ENCODE measurements at regions not wholly inside any gene's neighbourhood (a gene's known extent, or its start where the extent isn't known, plus 50 kb on each side); places are given as distances from the start of the nearest gene placed in this dataset.

DNA sequence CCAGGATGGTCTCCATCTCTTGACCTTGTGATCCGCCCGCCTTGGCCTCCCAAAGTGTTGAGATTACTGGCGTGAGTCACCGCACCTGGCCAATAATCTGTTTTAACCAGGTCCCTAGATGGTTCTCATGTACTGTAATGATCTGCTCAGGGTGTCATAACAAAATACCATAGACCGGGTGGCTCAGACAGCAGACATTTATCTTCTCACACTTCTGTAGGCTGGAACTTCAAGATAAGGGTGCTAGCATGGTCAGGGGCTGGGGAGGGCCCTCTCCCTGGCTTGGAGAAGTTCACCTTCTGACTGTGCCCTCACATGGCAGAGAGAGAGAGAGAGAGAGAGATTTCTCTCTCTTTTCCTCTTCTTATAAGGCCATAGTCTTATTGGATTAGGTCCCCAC is 279.4 kb upstream of the LYZL1 start:
- no peaks in the 10 kb centered on the region for H3K4me1 Mint-ChIP-seq
- POLR2A ChIA-PET (ENCODE audit: partially characterized antibody) = no interaction called here
- intact Hi-C loops (cut with micrococcal nuclease) = no loop called here

DNA sequence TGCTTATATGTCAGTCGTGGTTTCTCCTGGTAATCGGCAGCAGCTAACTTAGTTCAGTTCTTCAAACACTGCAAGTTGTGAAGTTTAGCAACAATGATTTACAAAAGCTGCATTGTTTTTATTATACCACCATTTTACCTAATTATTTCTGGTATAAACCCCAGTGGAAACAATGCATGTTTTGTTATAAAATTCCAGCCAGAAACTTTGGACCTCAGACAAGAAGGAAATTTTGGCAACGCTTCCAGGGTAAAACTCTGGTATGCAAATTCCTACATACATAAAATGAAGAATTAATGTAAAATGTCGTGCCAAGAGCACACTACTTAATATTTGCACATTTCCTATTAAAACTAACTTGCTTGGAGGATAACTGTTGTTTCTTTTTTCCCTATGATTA is 277.4 kb upstream of the LYZL1 start:
- no peak for DNase-seq
- H3K27ac ChIP-seq (ENCODE audit: low read depth, low read length) = no peak overlapping the region
- Mint-ChIP-seq H3K4me3 (no peak overlapping the region), H3K4me1 (no peaks in the 10 kb centered on the region), H3K27me3 (peaks cover 2 to 7% of the 10 kb centered on the region in 2 donors), H3K27ac (no peak overlapping the region), H3K9me3 (peaks cover 0 to 2% (median 0%) of the 10 kb centered on the region in 8 donors), H3K36me3 (no peaks in the 10 kb centered on the region)
- intact Hi-C loops (cut with micrococcal nuclease) = no loop called here
- no peaks in the 10 kb centered on the region for H3K4me1 ChIP-seq (ENCODE audit: insufficient read depth, low read length)
- ChIA-PET POLR2A (ENCODE audit: partially characterized antibody) (no interaction called here), CTCF (ENCODE audit: partially characterized antibody) (no interaction called here)
- H3K9me3 ChIP-seq (ENCODE audit: control insufficient read depth in 1 of 2, low read length in 2 of 2) = no peaks in the 10 kb centered on the region
- no peak overlapping the region for H3K4me3 ChIP-seq (ENCODE audit: low read length in 2 of 2)
- H3K27me3 ChIP-seq (ENCODE audit: insufficient read depth, low read length) = no peaks in the 10 kb centered on the region
- H3K36me3 ChIP-seq (ENCODE audit: insufficient read depth, low read length) = no peaks in the 10 kb centered on the region

More for the DNA sequence above, 279.4 kb upstream of the LYZL1 start:
- Mint-ChIP-seq H3K9me3 (peaks cover 0 to 2% (median 0%) of the 10 kb centered on the region in 8 donors), H3K27ac (no peak overlapping the region), H3K36me3 (no peaks in the 10 kb centered on the region), H3K4me3 (no peak overlapping the region), H3K27me3 (peaks cover 2 to 4% of the 10 kb centered on the region in 2 donors)
- no peaks in the 10 kb centered on the region for H3K27me3 ChIP-seq (ENCODE audit: insufficient read depth, low read length)
- no peak overlapping the region for H3K4me3 ChIP-seq (ENCODE audit: low read length in 2 of 2)
- DNase-seq = no peak
- H3K36me3 ChIP-seq (ENCODE audit: insufficient read depth, low read length) = no peaks in the 10 kb centered on the region
- no peaks in the 10 kb centered on the region for H3K9me3 ChIP-seq (ENCODE audit: control insufficient read depth in 1 of 2, low read length in 2 of 2)
- CTCF ChIA-PET (ENCODE audit: partially characterized antibody) = no interaction called here
- H3K27ac ChIP-seq (ENCODE audit: low read depth, low read length) = no peak overlapping the region
- no peaks in the 10 kb centered on the region for H3K4me1 ChIP-seq (ENCODE audit: insufficient read depth, low read length)

DNA sequence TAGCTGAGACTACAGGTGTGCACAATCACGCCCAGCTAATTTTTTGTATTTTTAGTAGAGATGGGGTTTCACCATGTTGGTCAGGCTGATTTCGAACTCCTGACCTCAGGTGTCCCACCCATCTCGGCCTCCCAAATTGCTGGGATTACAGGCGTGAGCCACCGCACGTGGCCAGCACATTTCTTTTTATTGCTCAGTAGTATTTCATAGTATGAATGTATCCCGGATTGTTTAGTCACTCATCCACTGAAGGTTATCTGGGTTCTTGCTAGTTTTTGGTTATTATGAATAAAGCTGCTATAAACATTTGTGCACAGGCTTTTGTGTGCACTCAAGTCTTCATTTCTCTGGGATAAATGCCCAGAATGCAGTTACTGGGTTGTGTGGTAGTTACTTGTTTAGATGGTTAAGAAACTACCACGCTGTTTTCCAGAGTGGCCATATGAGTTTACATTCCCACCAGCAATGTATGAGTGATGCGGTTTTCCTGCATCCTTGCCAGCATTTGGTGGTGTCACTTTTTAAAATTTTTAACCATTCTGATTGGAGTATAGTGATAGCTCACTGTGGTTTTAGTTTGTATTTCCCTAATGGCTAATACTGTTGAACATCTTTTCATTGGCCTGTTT is 275.8 kb upstream of the LYZL1 start:
- Histone ChIP-seq H3K9me3 (ENCODE audit: control insufficient read depth in 1 of 2, low read length in 2 of 2) (no peaks in the 10 kb centered on the region), H3K36me3 (ENCODE audit: insufficient read depth, low read length) (no peaks in the 10 kb centered on the region), H3K27me3 (ENCODE audit: insufficient read depth, low read length) (no peaks in the 10 kb centered on the region), H3K4me3 (ENCODE audit: low read length in 2 of 2) (no peak overlapping the region), H3K4me1 (ENCODE audit: insufficient read depth, low read length) (no peaks in the 10 kb centered on the region), H3K27ac (ENCODE audit: low read depth, low read length) (no peak overlapping the region)
- Mint-ChIP-seq H3K4me1 (no peaks in the 10 kb centered on the region), H3K9me3 (peaks cover 0 to 11% (median 0%) of the 10 kb centered on the region in 8 donors), H3K36me3 (no peaks in the 10 kb centered on the region), H3K4me3 (no peak overlapping the region), H3K27ac (no peak overlapping the region), H3K27me3 (peaks cover 2 to 7% of the 10 kb centered on the region in 2 donors)
- CTCF ChIA-PET (ENCODE audit: partially characterized antibody) = no interaction called here
- POLR2A ChIA-PET (ENCODE audit: partially characterized antibody) = no interaction called here
- intact Hi-C loops (cut with micrococcal nuclease) = no loop called here
- DNase-seq = no peak

DNA sequence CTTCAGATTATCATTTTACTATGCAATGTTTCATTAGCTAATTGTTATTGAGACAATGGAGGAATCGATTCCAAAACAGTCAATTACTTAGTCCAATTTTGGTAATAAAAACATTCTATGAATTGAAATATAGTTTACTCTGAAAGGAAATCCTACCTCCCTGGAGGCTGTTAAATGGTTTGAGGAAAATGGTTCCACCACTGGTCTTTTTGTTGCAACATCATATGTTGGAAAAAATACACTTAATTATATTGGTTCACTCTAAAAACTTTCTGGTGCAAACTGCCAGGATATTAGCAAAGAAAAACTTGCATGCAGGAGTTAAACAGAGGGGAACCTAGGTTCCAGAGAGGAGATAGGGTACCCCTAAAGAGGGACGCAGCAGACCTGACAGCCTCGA is 267.3 kb upstream of the LYZL1 start:
- no peaks in the 10 kb centered on the region for H3K36me3 ChIP-seq (ENCODE audit: insufficient read depth, low read length)
- H3K4me3 ChIP-seq (ENCODE audit: low read length in 2 of 2) = no peak overlapping the region
- intact Hi-C loops (cut with micrococcal nuclease) = no loop called here
- no peaks in the 10 kb centered on the region for H3K27me3 ChIP-seq (ENCODE audit: insufficient read depth, low read length)
- Mint-ChIP-seq H3K36me3 (no peaks in the 10 kb centered on the region), H3K27ac (no peak overlapping the region), H3K9me3 (peaks cover 0 to 10% (median 0%) of the 10 kb centered on the region in 8 donors), H3K27me3 (no peaks in the 10 kb centered on the region), H3K4me3 (no peak overlapping the region), H3K4me1 (no peaks in the 10 kb centered on the region)
- H3K4me1 ChIP-seq (ENCODE audit: insufficient read depth, low read length) = no peaks in the 10 kb centered on the region
- ChIA-PET CTCF (ENCODE audit: partially characterized antibody) (no interaction called here), POLR2A (ENCODE audit: partially characterized antibody) (no interaction called here)
- DNase-seq = no peak
- no peaks in the 10 kb centered on the region for H3K9me3 ChIP-seq (ENCODE audit: control insufficient read depth in 1 of 2, low read length in 2 of 2)
- H3K27ac ChIP-seq (ENCODE audit: low read depth, low read length) = no peak overlapping the region

DNA sequence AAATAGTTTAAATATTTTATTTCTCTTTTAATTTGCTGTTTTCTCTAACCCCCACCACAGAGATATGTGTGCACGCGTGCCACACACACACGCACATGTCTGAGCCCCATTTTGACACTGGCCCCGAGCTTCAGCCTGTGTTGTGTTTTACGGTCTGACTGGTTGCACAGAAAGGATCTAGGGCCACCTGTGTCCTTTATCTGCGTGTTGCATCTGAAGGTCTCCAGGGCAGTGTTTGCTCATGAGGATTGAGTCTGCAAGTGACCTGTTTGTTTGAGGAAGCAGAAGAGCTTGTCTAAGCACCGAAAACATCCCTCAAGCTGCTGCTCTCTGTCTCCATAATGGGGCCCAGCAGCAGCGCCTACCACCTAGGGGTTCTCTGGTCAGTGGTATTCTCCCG is 266.4 kb upstream of the LYZL1 start:
- no peak overlapping the region for H3K4me3 Mint-ChIP-seq
- no peaks in the 10 kb centered on the region for H3K4me1 ChIP-seq (ENCODE audit: insufficient read depth, low read length)
- H3K27me3 Mint-ChIP-seq = no peaks in the 10 kb centered on the region
- intact Hi-C loops (cut with micrococcal nuclease) = no loop called here
- H3K27me3 ChIP-seq (ENCODE audit: insufficient read depth, low read length) = no peaks in the 10 kb centered on the region
- H3K36me3 ChIP-seq (ENCODE audit: insufficient read depth, low read length) = no peaks in the 10 kb centered on the region
- H3K4me1 Mint-ChIP-seq = no peaks in the 10 kb centered on the region
- ChIA-PET CTCF (ENCODE audit: partially characterized antibody) (no interaction called here), POLR2A (ENCODE audit: partially characterized antibody) (no interaction called here)
- no peak overlapping the region for H3K4me3 ChIP-seq (ENCODE audit: low read length in 2 of 2)
- no peak for DNase-seq
- no peak overlapping the region for H3K27ac ChIP-seq (ENCODE audit: low read depth, low read length)
- no peak overlapping the region for H3K27ac Mint-ChIP-seq
- peaks cover 0 to 3% (median 0%) of the 10 kb centered on the region in 8 donors for H3K9me3 Mint-ChIP-seq
- no peaks in the 10 kb centered on the region for H3K9me3 ChIP-seq (ENCODE audit: control insufficient read depth in 1 of 2, low read length in 2 of 2)
- H3K36me3 Mint-ChIP-seq = no peaks in the 10 kb centered on the region

DNA sequence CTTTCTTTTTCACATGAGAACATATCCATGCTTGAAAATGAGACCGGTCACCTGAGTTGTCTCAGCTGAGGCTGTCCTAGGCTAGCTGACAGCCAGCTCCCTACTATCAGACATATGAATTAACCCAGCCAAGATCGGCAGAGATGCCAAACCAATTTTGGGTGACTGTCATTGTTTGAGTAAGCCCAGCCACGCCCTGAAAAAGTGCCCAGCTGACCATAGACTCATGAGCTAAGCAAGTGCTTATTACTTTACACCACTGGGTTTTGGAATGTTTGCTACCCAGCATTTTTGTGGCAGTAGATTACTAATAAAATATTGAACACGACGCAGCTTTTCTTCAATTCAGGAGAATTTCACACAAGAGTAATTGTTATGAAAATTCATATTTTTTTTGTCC is 265.2 kb upstream of the LYZL1 start:
- ChIA-PET CTCF (ENCODE audit: partially characterized antibody) (no interaction called here), POLR2A (ENCODE audit: partially characterized antibody) (no interaction called here)
- intact Hi-C loops (cut with micrococcal nuclease) = no loop called here
- Histone ChIP-seq H3K9me3 (ENCODE audit: control insufficient read depth in 1 of 2, low read length in 2 of 2) (no peaks in the 10 kb centered on the region), H3K4me1 (ENCODE audit: insufficient read depth, low read length) (no peaks in the 10 kb centered on the region), H3K27me3 (ENCODE audit: insufficient read depth, low read length) (no peaks in the 10 kb centered on the region), H3K36me3 (ENCODE audit: insufficient read depth, low read length) (no peaks in the 10 kb centered on the region), H3K4me3 (ENCODE audit: low read length in 2 of 2) (no peak overlapping the region), H3K27ac (ENCODE audit: low read depth, low read length) (no peak overlapping the region)
- Mint-ChIP-seq H3K4me3 (no peak overlapping the region), H3K36me3 (no peaks in the 10 kb centered on the region), H3K9me3 (no peaks in the 10 kb centered on the region), H3K4me1 (no peaks in the 10 kb centered on the region), H3K27ac (no peak overlapping the region), H3K27me3 (no peaks in the 10 kb centered on the region)
- no peak for DNase-seq

DNA sequence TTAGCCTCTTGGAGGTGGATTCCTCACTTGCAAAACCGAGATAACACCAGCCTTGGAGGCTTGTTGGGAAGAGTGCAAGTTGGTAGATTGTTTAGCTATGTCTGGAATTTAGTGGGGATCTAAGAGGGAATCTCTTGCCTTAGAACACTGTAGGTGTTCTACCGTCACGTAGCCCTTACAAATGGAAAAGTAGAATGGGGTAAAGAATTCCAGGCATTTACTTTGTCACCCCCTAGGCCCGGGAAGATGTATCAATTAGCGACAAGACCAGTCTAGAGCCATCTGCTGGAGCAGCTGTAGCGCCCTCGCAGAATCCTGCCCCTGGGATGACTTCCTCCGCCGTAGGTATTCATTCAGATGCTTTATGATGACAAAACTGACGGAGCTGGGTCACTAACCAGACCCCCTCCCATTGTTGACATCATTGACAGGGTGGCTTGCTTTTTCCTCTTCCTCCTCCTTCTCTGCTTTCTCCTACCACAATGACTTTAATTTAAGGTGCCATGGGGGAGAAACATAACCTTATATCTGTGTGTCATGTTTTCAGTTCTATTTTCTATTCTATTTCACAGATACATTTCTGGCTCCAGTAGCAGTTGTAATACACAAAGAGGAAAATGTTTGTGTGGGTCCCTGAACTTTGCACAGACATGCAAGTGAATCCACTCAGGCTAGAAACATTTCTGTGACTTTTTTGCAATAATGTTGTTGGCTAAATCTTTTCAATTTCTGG is 262.6 kb upstream of the LYZL1 start:
- no peaks in the 10 kb centered on the region for H3K36me3 Mint-ChIP-seq
- H3K36me3 ChIP-seq (ENCODE audit: insufficient read depth, low read length) = no peaks in the 10 kb centered on the region
- H3K27ac Mint-ChIP-seq = no peak overlapping the region
- no peaks in the 10 kb centered on the region for H3K4me1 Mint-ChIP-seq
- H3K4me3 ChIP-seq (ENCODE audit: low read length in 2 of 2) = no peak overlapping the region
- DNase-seq = no peak
- ChIA-PET CTCF (ENCODE audit: partially characterized antibody) (no interaction called here), POLR2A (ENCODE audit: partially characterized antibody) (no interaction called here)
- no peaks in the 10 kb centered on the region for H3K4me1 ChIP-seq (ENCODE audit: insufficient read depth, low read length)
- no peaks in the 10 kb centered on the region for H3K9me3 Mint-ChIP-seq
- H3K9me3 ChIP-seq (ENCODE audit: control insufficient read depth in 1 of 2, low read length in 2 of 2) = no peaks in the 10 kb centered on the region
- no peak overlapping the region for H3K27ac ChIP-seq (ENCODE audit: low read depth, low read length)
- no peaks in the 10 kb centered on the region for H3K27me3 ChIP-seq (ENCODE audit: insufficient read depth, low read length)
- intact Hi-C loops (cut with micrococcal nuclease) = no loop called here
- H3K4me3 Mint-ChIP-seq = no peak overlapping the region
- H3K27me3 Mint-ChIP-seq = peaks cover 0 to 7% of the 10 kb centered on the region in 2 donors

Measured in CD4-positive, alpha-beta memory T cell (primary cell).